Fibroblast of villous mesenchyme (primary cell): ENCODE measurements at regions not wholly inside any gene's neighbourhood (a gene's known extent, or its start where the extent isn't known, plus 50 kb on each side); places are given as distances from the start of the nearest gene placed in this dataset.

Experiments used
- DNase-seq: peaks from one replicate; pipeline ENCODE4 v3.0.0-alpha.2; 2010; ENCODE audit warnings: low read depth
- H3K4me3 ChIP-seq: 2 replicates; pipeline ENCODE4 v1.5.1; 2011; ENCODE audit warnings: low read depth, mild to moderate bottlenecking, low read length
- CTCF ChIP-seq: IDR thresholded peaks from 2 replicates; pipeline ENCODE4 v1.5.1; 2012; ENCODE audit warnings: low read depth, mild to moderate bottlenecking, low read length; ENCODE audit not compliant: insufficient read depth

DNA sequence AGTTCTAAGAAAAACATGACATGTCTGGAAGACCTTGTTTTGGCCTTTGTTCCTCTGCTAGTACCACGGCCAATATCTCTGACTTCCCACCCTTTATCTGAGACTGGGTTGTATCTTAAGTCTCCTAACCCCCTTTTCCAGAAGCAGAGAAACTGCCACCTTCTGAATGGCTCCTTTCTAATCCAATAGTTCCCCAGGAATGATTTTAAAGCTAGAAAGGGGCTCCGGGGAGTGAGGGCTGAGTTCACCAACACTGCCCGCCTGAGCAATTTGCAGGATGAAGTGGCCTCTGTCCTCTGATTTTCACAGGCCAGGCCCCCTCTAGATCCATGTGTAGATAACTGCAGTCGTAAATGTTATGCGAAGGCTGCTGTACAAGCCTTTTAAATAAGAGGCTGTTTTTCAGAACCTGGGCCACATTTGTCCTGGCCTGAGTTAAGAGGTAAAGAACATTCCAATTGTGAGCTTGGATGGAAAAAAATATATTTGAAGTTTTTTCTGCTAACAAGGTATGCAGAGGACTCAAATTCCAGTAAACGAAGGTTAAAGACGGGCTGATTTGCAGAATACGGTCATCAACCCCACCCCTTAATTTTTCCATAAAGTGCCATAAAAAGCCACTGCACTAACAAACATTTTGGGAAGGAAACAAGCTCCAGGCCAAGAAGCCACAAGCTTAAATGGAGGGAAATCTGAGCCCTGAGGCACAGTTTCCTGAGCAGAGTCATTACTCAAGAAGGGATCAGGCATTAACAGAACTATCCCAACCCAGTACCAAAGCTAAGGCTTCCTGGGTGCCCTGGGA is 117.0 kb upstream of the MAF start:
- DNase-seq: peak; percentile 23
- no peak for TF ChIP-seq CTCF
- no peak overlapping the region for H3K4me3 ChIP-seq

DNA sequence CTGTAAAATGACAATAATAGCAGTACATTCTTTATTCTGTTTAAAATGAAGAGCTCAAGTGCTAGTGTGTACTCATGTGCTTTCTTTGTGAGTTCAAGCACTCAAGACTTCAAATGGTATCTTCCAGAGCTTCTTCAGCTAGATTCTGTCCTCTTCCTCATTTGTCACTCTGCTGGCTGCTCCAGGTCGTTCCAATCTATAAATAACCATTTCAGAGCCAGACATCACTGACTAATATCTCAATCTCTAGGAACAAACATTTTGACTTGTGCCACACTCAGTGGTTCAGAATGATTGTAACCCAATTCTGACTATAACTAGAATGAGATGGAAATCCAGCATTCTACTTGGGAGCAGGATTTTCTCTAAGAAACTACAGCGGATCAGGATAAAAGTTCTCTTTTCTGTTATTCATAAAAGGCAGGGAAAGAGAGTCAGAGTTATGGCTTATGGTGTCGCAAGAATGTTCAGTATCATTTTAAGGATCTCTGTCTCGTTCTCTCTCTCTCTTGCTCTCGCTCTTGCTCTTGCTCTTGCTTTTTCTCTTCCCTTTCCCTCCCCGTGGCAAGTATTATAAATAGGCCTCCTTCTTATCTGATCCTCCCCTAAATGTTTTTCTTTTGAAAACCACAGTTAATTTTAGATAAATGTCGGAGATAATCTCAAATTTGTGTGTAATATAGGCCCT is 116.3 kb upstream of the MAF start:
- H3K4me3 ChIP-seq: no peak overlapping the region
- no peak for TF ChIP-seq CTCF
- peak; percentile 57 for DNase-seq

DNA sequence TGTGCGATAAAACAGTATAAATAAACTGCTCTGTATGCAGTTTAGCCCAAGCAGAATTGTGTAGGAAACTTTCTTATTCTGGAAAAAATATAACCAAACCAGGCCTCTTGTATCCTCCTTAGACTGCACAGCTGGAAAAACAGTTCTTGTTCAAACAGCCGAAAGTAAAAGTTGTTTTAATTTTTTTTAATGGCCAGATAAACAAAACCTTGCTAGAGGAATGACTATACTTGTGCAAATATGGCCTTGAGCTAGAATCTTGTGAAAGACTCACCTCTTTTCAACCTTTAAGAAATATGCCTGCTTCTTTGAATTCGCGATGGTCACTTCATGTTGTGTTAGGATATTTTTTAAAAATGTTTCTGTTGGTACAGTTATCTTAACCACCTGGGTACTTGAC is 114.5 kb upstream of the MAF start:
- DNase-seq: peak; percentile 29
- no peak for TF ChIP-seq CTCF
- no peak overlapping the region for H3K4me3 ChIP-seq

- no peak overlapping the region for H3K4me3 ChIP-seq
- TF ChIP-seq CTCF: no peak
- DNase-seq: no peak
Measured at GRCh38 chr16:79714440-79714839, 113.9 kb upstream of the MAF start.

- H3K4me3 ChIP-seq: no peak overlapping the region
- TF ChIP-seq CTCF: no peak
- no peak for DNase-seq
Measured at GRCh38 chr16:79713609-79714309, 113.2 kb upstream of the MAF start.

GRCh38 chr16:79712276-79712675 is 111.7 kb upstream of the MAF start:
- H3K4me3 ChIP-seq: no peak overlapping the region
- no peak for DNase-seq
- TF ChIP-seq CTCF: no peak
